PC-9 (cell line): ENCODE measurements at regions not wholly inside any gene's neighbourhood (a gene's known extent, or its start where the extent isn't known, plus 50 kb on each side); places are given as distances from the start of the nearest gene placed in this dataset.

ENCODE experiments used
- BruUV-seq: library from RNA; stranded (reverse); fragments of 400-500 nt; replicated peaks from 2 replicates; lab custom pipeline; 2021; lab: Mats Ljungman, UMichigan
- CTCF ChIA-PET: fragments of 300-600 bp; sonication (Branson Sonifier 250); formaldehyde crosslinking; loops from one replicate; lab custom pipeline; 2022; ENCODE audit warnings: antibody characterized with exemption; lab: Charles Lee
- POLR2A ChIA-PET: fragments of 300-600 bp; sonication (Branson Sonifier 250); formaldehyde crosslinking; loops from one replicate; lab custom pipeline; 2022; ENCODE audit warnings: antibody characterized with exemption; ENCODE audit not compliant: unreplicated experiment; lab: Charles Lee
- DNase-seq, 2 experiments: peaks; one replicate each; pipeline versions ENCODE4 v3.0.0 to v3.0.0-alpha.2; 2015 to 2022; ENCODE audit warnings: mixed read lengths in 1 of 2
- H2AFZ ChIP-seq: fragments of 200-600 bp; sonication (generic); 2 replicates; pipeline ENCODE4 v1.8.1; 2017; ENCODE audit warnings: antibody characterized with exemption
- H3F3A ChIP-seq: fragments of 200-600 bp; sonication (generic); 2 replicates; pipeline ENCODE4 v1.8.1; 2017; ENCODE audit warnings: antibody characterized with exemption, mild to moderate bottlenecking, low read depth; ENCODE audit not compliant: insufficient read depth
- H3K27ac ChIP-seq: fragments of 200-600 bp; sonication (generic); 2 replicates; pipeline ENCODE4 v1.6.1; 2016; ENCODE audit warnings: mixed run types
- H3K27me3 ChIP-seq: fragments of 200-600 bp; sonication (generic); 2 replicates; pipeline ENCODE4 v1.6.1; 2016; ENCODE audit warnings: low read depth, mixed run types; ENCODE audit not compliant: insufficient read depth
- H3K36me3 ChIP-seq: fragments of 200-600 bp; sonication (generic); 2 replicates; pipeline ENCODE4 v1.6.1; 2016; ENCODE audit warnings: low read depth, mixed run types
- H3K4me1 ChIP-seq: fragments of 200-600 bp; sonication (generic); replicated peaks from 2 replicates; pipeline ENCODE4 v1.6.1; 2016; ENCODE audit warnings: mixed run types; ENCODE audit not compliant: insufficient read depth
- H3K4me2 ChIP-seq: fragments of 200-600 bp; sonication (generic); 2 replicates; pipeline ENCODE4 v1.6.1; 2017; ENCODE audit warnings: mixed run types
- H3K4me3 ChIP-seq: fragments of 200-600 bp; sonication (generic); 2 replicates; pipeline ENCODE4 v1.6.1; 2016; ENCODE audit warnings: mixed run types
- H3K79me2 ChIP-seq: fragments of 200-600 bp; sonication (generic); 2 replicates; pipeline ENCODE4 v1.6.1; 2017; ENCODE audit warnings: low read depth, mixed run types
- H3K9me2 ChIP-seq: fragments of 200-600 bp; sonication (generic); 2 replicates; pipeline ENCODE4 v1.8.1; 2017; ENCODE audit warnings: mild to moderate bottlenecking; ENCODE audit not compliant: insufficient read depth
- H3K9me3 ChIP-seq: fragments of 200-600 bp; sonication (generic); 2 replicates; pipeline ENCODE4 v1.8.1; 2016; ENCODE audit warnings: low read depth; ENCODE audit not compliant: insufficient read depth
- H4K20me1 ChIP-seq: fragments of 200-600 bp; sonication (generic); 2 replicates; pipeline ENCODE4 v1.8.1; 2017; ENCODE audit not compliant: insufficient read depth
- EZH2 ChIP-seq: fragments of 200-600 bp; sonication (generic); IDR thresholded peaks from 2 replicates; pipeline ENCODE4 v1.8.0; 2017; ENCODE audit warnings: antibody characterized with exemption, low read depth
- intact Hi-C: fragments of 100-400 bp; cut with micrococcal nuclease; formaldehyde crosslinking; loops from one replicate; pipeline ENCODE4 v1.10.0; 2022; ENCODE audit not compliant: unreplicated experiment
- TF ChIP-seq, protein P1 (sequence below): fragments of 200-600 bp; sonication (generic); conservative IDR thresholded peaks from 2 replicates; pipeline ENCODE4 v1.6.1; 2017; ENCODE audit warnings: mixed run types, antibody characterized with exemption, mild to moderate bottlenecking, moderate library complexity

DNA sequence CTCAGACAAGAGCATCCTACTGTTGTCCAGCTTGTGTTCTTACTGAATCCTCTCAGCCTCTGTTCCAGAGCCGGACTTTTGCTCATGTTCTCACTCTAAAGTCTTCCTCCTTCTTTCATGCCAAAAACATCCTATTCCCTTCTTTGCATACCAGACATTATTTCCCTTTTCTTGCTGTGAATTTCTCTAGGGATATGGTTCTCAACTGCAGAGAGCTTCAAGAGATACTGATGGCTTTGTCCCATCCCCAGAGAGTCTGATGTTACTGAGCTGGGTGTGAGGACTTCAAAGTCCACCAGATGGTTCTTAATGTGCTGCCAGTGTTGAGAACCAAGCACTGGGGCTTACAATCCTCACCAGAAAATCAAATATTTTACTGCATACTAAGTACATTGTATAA, 98.6 kb upstream of the FER start:
- BruUV-seq, result no TSS peak
- Histone ChIP-seq H4K20me1 (no peaks in the 10 kb centered on the region), H3F3A (no peaks in the 10 kb centered on the region), H3K36me3 (no peaks in the 10 kb centered on the region), H3K4me2 (no peak overlapping the region), H3K4me1 (0 out of 2 replicates have a peak, but pooled peaks cover 5% of the 10 kb centered on the region), H3K79me2 (no peaks in the 10 kb centered on the region), H3K9me2 (no peaks in the 10 kb centered on the region), H3K9me3 (peaks cover 4% of the 10 kb centered on the region; the same call in 1 of the 2 replicates), H2AFZ (no peak overlapping the region), H3K27me3 (no peaks in the 10 kb centered on the region), H3K4me3 (no peak overlapping the region), H3K27ac (no peak overlapping the region)
- CTCF ChIA-PET, result no interaction called here
- POLR2A ChIA-PET, result no interaction called here
- no peak for DNase-seq
- TF ChIP-seq, protein P1, sequence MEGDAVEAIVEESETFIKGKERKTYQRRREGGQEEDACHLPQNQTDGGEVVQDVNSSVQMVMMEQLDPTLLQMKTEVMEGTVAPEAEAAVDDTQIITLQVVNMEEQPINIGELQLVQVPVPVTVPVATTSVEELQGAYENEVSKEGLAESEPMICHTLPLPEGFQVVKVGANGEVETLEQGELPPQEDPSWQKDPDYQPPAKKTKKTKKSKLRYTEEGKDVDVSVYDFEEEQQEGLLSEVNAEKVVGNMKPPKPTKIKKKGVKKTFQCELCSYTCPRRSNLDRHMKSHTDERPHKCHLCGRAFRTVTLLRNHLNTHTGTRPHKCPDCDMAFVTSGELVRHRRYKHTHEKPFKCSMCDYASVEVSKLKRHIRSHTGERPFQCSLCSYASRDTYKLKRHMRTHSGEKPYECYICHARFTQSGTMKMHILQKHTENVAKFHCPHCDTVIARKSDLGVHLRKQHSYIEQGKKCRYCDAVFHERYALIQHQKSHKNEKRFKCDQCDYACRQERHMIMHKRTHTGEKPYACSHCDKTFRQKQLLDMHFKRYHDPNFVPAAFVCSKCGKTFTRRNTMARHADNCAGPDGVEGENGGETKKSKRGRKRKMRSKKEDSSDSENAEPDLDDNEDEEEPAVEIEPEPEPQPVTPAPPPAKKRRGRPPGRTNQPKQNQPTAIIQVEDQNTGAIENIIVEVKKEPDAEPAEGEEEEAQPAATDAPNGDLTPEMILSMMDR, result no peak
- TF ChIP-seq EZH2, result no peak
- intact Hi-C loops, result no loop called here

DNA sequence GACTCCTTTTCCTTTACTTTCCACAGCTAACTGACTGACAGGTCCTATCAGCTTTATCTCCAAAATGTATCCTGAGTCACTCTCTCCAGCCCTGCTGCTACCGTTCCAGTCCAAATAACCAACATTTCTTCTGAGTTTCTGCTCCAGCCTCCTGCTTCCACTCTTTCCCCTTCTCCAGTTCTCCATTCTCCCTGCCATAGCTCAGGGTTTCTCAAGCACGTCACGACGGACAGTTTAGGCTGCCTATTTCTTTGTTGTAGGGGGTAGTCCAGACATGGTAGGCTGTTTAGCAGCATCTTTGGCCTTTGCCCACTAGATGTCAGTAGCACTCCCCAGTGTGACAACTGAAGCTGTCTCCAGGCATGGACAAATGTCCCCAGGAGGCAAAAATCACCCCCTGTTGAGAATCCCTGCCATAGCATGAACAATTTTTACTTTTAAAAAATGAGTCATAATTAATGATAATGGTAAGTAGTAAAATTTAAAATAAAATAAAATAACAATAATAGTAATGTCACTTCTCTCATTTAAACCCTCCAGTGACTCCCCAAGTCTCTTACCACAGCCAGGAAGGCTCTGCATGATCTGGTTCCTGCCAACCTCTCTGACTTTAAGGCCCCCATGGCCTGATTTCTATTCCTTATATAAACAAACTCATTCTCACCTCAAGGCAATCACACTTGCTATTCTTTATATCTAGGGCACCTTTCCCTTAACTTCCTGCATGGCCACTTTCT, 105.4 kb upstream of the FER start:
- Histone ChIP-seq H2AFZ (peak overlapping the region; percentile 73), H4K20me1 (no peaks in the 10 kb centered on the region), H3K4me1 (peaks cover 6% of the 10 kb centered on the region; the same call in 1 of the 2 replicates), H3K9me2 (no peaks in the 10 kb centered on the region), H3K9me3 (no peaks in the 10 kb centered on the region; the same call in 1 of the 2 replicates), H3K4me2 (peak overlapping the region; percentile 73), H3K4me3 (peak overlapping the region; percentile 30; the same call in 1 of the 2 replicates), H3K27ac (no peak overlapping the region), H3K79me2 (no peaks in the 10 kb centered on the region), H3K36me3 (no peaks in the 10 kb centered on the region), H3K27me3 (no peaks in the 10 kb centered on the region), H3F3A (no peaks in the 10 kb centered on the region)
- DNase-seq, result peak; percentile 55 to 57
- ChIA-PET POLR2A (no interaction called here), CTCF (interaction anchor here (0.6 kb wide), 2 partner anchors 383 to 1041 kb away, joined by 3 to 4 read pairs; no protein-coding TSS in a partner anchor)
- TF ChIP-seq, protein P1, result peak; percentile 88
- TF ChIP-seq EZH2, result no peak
- intact Hi-C loops, result loop anchor here (1.0 to 2.0 kb wide), 3 partner anchors 105 to 1046 kb away; partner anchors contain the start of genes FER and MAN2A1
- no TSS peak for BruUV-seq

DNA sequence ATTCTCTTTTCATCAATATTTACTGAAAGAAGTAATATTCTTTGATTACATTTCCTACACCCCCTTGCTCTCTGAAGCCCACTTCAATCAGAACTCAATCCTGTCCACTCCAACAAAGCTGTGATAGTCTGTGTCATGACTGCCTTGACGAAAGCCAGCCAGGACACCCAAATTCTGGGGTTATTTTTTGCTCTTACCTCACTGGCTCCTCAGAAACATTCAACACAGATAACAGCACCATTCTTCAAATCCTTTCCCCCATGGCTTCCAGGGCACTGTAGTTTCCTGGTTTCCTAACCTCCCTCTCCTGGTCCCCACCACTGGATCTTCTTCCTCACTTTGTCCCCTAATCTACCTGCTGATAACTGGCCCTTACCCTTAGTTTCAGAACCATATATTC, 106.1 kb upstream of the FER start:
- H3K4me1 ChIP-seq, result peaks cover 9% of the 10 kb centered on the region; the same call in 1 of the 2 replicates
- peak overlapping the region; percentile 73 for H3K4me2 ChIP-seq
- intact Hi-C loops, result no loop called here
- no peak overlapping the region for H3K27ac ChIP-seq
- H3K36me3 ChIP-seq, result no peaks in the 10 kb centered on the region
- DNase-seq, result no peak
- no peaks in the 10 kb centered on the region for H3F3A ChIP-seq
- no peaks in the 10 kb centered on the region for H3K9me3 ChIP-seq
- no TSS peak for BruUV-seq
- no peaks in the 10 kb centered on the region for H3K79me2 ChIP-seq
- TF ChIP-seq EZH2, result no peak
- TF ChIP-seq, protein P1, result no peak
- H3K9me2 ChIP-seq, result no peaks in the 10 kb centered on the region
- H3K4me3 ChIP-seq, result 0 out of 2 replicates have a peak overlapping the region, but pooled peaks have one; percentile 30
- no peaks in the 10 kb centered on the region for H4K20me1 ChIP-seq
- no peak overlapping the region for H2AFZ ChIP-seq
- POLR2A ChIA-PET, result no interaction called here
- H3K27me3 ChIP-seq, result no peaks in the 10 kb centered on the region
- CTCF ChIA-PET, result interaction anchor here (0.6 kb wide), 2 partner anchors 382 to 1042 kb away, joined by 3 to 4 read pairs; no protein-coding TSS in a partner anchor
